ENCODE measurements at regions not wholly inside any gene's neighbourhood (a gene's known extent, or its start where the extent isn't known, plus 50 kb on each side); places are given as distances from the start of the nearest gene placed in this dataset.
"Not testable (repeated sequence)": the region's sequence is repeated elsewhere in the genome, so short reads cannot be mapped to it uniquely, and the experiment has no call there.

DNA sequence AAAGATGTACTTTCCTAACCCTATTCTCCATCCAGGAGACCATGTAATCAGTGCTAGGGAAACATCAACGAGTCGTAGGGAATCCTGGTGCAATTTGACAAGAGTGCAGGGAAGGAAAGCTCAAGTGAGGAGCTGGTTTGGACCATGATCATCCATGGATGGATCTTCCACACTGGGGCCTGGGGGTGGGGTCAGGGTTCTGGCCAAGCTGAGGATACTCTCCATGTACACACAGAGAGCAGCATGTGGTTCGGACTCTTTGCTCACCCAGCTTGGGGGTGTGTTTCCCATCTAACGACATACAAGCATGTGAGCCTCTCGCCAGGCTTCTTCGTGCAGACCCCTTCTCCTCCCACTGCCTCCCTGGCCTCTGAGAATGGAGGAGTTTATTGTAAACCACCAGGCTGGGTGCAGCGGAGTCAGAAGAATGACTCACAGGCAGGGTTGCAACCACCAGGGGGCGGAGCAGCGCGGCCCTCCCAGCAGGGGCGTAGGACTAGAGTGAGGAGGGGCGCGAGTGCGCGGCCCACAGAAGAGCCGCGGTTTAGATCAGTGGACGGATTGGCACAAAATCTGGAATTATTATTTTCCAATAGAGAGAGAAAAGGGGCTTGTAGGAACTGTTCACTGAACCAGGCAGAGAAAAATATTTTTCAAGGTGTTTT, 530.0 kb upstream of the B3GAT1 start:
- TF ChIP-seq POLR2A (IDR thresholded peaks at IDR 0.05): not testable (repeated sequence)
- TF ChIP-seq, protein P1, sequence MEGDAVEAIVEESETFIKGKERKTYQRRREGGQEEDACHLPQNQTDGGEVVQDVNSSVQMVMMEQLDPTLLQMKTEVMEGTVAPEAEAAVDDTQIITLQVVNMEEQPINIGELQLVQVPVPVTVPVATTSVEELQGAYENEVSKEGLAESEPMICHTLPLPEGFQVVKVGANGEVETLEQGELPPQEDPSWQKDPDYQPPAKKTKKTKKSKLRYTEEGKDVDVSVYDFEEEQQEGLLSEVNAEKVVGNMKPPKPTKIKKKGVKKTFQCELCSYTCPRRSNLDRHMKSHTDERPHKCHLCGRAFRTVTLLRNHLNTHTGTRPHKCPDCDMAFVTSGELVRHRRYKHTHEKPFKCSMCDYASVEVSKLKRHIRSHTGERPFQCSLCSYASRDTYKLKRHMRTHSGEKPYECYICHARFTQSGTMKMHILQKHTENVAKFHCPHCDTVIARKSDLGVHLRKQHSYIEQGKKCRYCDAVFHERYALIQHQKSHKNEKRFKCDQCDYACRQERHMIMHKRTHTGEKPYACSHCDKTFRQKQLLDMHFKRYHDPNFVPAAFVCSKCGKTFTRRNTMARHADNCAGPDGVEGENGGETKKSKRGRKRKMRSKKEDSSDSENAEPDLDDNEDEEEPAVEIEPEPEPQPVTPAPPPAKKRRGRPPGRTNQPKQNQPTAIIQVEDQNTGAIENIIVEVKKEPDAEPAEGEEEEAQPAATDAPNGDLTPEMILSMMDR (IDR thresholded peaks at IDR 0.05): not testable (repeated sequence)

All from right lobe of liver (tissue), 4 donors.